ES-I3 (cell line): ENCODE measurements at regions not wholly inside any gene's neighbourhood (a gene's known extent, or its start where the extent isn't known, plus 50 kb on each side); places are given as distances from the start of the nearest gene placed in this dataset.
"Not testable (repeated sequence)": the region's sequence is repeated elsewhere in the genome, so short reads cannot be mapped to it uniquely, and the experiment has no call there.

Experiments
- H3K36me3 ChIP-seq: 2 replicates; pipeline ENCODE4 v1.6.1; 2013; ENCODE audit warnings: mild to moderate bottlenecking, low read length, control low read depth, moderate library complexity; ENCODE audit not compliant: insufficient read depth
- H3K4me1 ChIP-seq: 2 replicates; pipeline ENCODE4 v1.6.1; 2013; ENCODE audit warnings: mild to moderate bottlenecking, control low read depth, low read length; ENCODE audit not compliant: insufficient read depth
- H3K9ac ChIP-seq: 2 replicates; pipeline ENCODE4 v1.6.1; 2013; ENCODE audit warnings: low read depth, mild to moderate bottlenecking, low read length, moderate library complexity
- H3K9me3 ChIP-seq: 2 replicates; pipeline ENCODE4 v1.6.1; 2013; ENCODE audit warnings: mild to moderate bottlenecking, low read length, moderate library complexity; ENCODE audit not compliant: control insufficient read depth, insufficient read depth

- H3K4me1 ChIP-seq, result no peaks in the 10 kb centered on the region
- no peaks in the 10 kb centered on the region for H3K36me3 ChIP-seq
- no peaks in the 10 kb centered on the region for H3K9me3 ChIP-seq
- H3K9ac ChIP-seq, result no peak overlapping the region
Observed at GRCh38 chr1:228876187-228876586, 140.9 kb downstream of the RHOU start.

GRCh38 chr1:228879164-228879563 is 143.9 kb downstream of the RHOU start:
- Histone ChIP-seq H3K36me3 (no peaks in the 10 kb centered on the region), H3K9me3 (no peaks in the 10 kb centered on the region; the same call in 1 of the 2 replicates), H3K9ac (no peak overlapping the region), H3K4me1 (peaks cover 12% of the 10 kb centered on the region; the same call in 1 of the 2 replicates)

GRCh38 chr1:228882041-228882770 is 146.9 kb downstream of the RHOU start:
- H3K9ac ChIP-seq, result no peak overlapping the region
- no peaks in the 10 kb centered on the region; the same call in none of the 2 replicates for H3K9me3 ChIP-seq
- H3K36me3 ChIP-seq, result no peaks in the 10 kb centered on the region
- peaks cover 12% of the 10 kb centered on the region; the same call in 1 of the 2 replicates for H3K4me1 ChIP-seq

GRCh38 chr1:228882771-228883450 is 147.6 kb downstream of the RHOU start:
- H3K36me3 ChIP-seq, result no peaks in the 10 kb centered on the region
- peaks cover 12% of the 10 kb centered on the region; the same call in 1 of the 2 replicates for H3K4me1 ChIP-seq
- no peak overlapping the region for H3K9ac ChIP-seq
- H3K9me3 ChIP-seq, result no peaks in the 10 kb centered on the region; the same call in none of the 2 replicates

- Histone ChIP-seq H3K9me3 (no peaks in the 10 kb centered on the region; the same call in none of the 2 replicates), H3K36me3 (no peaks in the 10 kb centered on the region), H3K9ac (no peak overlapping the region), H3K4me1 (peaks cover 12% of the 10 kb centered on the region; the same call in 1 of the 2 replicates)
Observed at GRCh38 chr1:228883535-228883934, 148.3 kb downstream of the RHOU start.

- no peaks in the 10 kb centered on the region for H3K36me3 ChIP-seq
- no peaks in the 10 kb centered on the region; the same call in none of the 2 replicates for H3K9me3 ChIP-seq
Observed at GRCh38 chr1:228884196-228884595, 148.9 kb downstream of the RHOU start.

GRCh38 chr1:228884615-228885566 is 149.6 kb downstream of the RHOU start:
- Histone ChIP-seq H3K9ac (no peak overlapping the region), H3K36me3 (no peaks in the 10 kb centered on the region), H3K9me3 (no peaks in the 10 kb centered on the region; the same call in none of the 2 replicates), H3K4me1 (peaks cover 12% of the 10 kb centered on the region; the same call in 1 of the 2 replicates)

More at GRCh38 chr1:228884196-228884595, 148.9 kb downstream of the RHOU start:
- H3K9ac ChIP-seq, result no peak overlapping the region
- H3K4me1 ChIP-seq, result peaks cover 12% of the 10 kb centered on the region; the same call in 1 of the 2 replicates

GRCh38 chr1:228885845-228886244 is 150.6 kb downstream of the RHOU start:
- no peaks in the 10 kb centered on the region; the same call in none of the 2 replicates for H3K9me3 ChIP-seq
- no peaks in the 10 kb centered on the region for H3K36me3 ChIP-seq
- no peak overlapping the region for H3K9ac ChIP-seq
- peaks cover 12% of the 10 kb centered on the region; the same call in 1 of the 2 replicates for H3K4me1 ChIP-seq

GRCh38 chr1:228887101-228887500 is 151.8 kb downstream of the RHOU start:
- H3K36me3 ChIP-seq, result no peaks in the 10 kb centered on the region
- no peak overlapping the region for H3K9ac ChIP-seq
- H3K4me1 ChIP-seq, result peaks cover 6% of the 10 kb centered on the region; the same call in 1 of the 2 replicates
- H3K9me3 ChIP-seq, result no peaks in the 10 kb centered on the region; the same call in none of the 2 replicates

GRCh38 chr1:228887960-228888359 is 152.7 kb downstream of the RHOU start:
- H3K9me3 ChIP-seq, result no peaks in the 10 kb centered on the region; the same call in none of the 2 replicates
- H3K36me3 ChIP-seq, result no peaks in the 10 kb centered on the region
- H3K9ac ChIP-seq, result no peak overlapping the region
- H3K4me1 ChIP-seq, result no peaks in the 10 kb centered on the region

GRCh38 chr1:228889289-228889688 is 154.0 kb downstream of the RHOU start:
- H3K9ac ChIP-seq, result no peak overlapping the region
- H3K36me3 ChIP-seq, result no peaks in the 10 kb centered on the region
- H3K9me3 ChIP-seq, result no peaks in the 10 kb centered on the region; the same call in none of the 2 replicates
- H3K4me1 ChIP-seq, result no peaks in the 10 kb centered on the region

GRCh38 chr1:228891272-228892034 is 156.2 kb downstream of the RHOU start:
- H3K9ac ChIP-seq, result no peak overlapping the region
- H3K4me1 ChIP-seq, result no peaks in the 10 kb centered on the region
- H3K36me3 ChIP-seq, result no peaks in the 10 kb centered on the region
- H3K9me3 ChIP-seq, result no peaks in the 10 kb centered on the region; the same call in 1 of the 2 replicates

- H3K36me3 ChIP-seq, H3K9ac ChIP-seq, H3K9me3 ChIP-seq, H3K4me1 ChIP-seq: not testable (repeated sequence)
Observed at GRCh38 chr1:228892200-228892599, 156.9 kb downstream of the RHOU start.
